HEK293 (cell line): ENCODE measurements at regions not wholly inside any gene's neighbourhood (a gene's known extent, or its start where the extent isn't known, plus 50 kb on each side); places are given as distances from the start of the nearest gene placed in this dataset.

ENCODE experiments used
- CTCF ChIA-PET: fragments of 350-600 bp; formaldehyde crosslinking; extraction: SDS; loops from one replicate; lab custom pipeline; 2021; ENCODE audit warnings: antibody characterized with exemption; lab: Yijun Ruan, JAX
- POLR2A ChIA-PET: fragments of 300-600 bp; formaldehyde crosslinking; extraction: SDS; loops from one replicate; lab custom pipeline; 2020; ENCODE audit warnings: antibody characterized with exemption, inconsistent platforms; lab: Yijun Ruan, JAX
- H3K27ac ChIP-seq: fragments of 200-500 bp; sonication (Bioruptor generic); 2 replicates; pipeline ENCODE4 v1.5.1; 2014; ENCODE audit warnings: low read depth, low read length, control low read depth, inconsistent platforms; ENCODE audit errors: extremely low read depth
- H3K36me3 ChIP-seq, 2 experiments: fragments of 200-500 bp in 1 of 2; sonication (Bioruptor generic) in 1 of 2; 1 replicate in 1 of 2; 2 replicates in 1 of 2; pipeline ENCODE4 v1.5.1; 2014 to 2017; ENCODE audit warnings: inconsistent platforms in 2 of 2, low read length in 2 of 2; ENCODE audit not compliant: control insufficient read depth in 2 of 2, insufficient read depth in 1 of 2
- H3K4me1 ChIP-seq: fragments of 200-500 bp; sonication (Bioruptor generic); 2 replicates; pipeline ENCODE4 v1.5.1; 2014; ENCODE audit warnings: mild to moderate bottlenecking, low read length, inconsistent platforms; ENCODE audit not compliant: control insufficient read depth, insufficient read depth
- H3K4me3 ChIP-seq: 2 replicates; pipeline ENCODE4 v1.5.1; 2011; ENCODE audit warnings: low read depth, mild to moderate bottlenecking, control low read depth, low read length, moderate library complexity
- H3K9me3 ChIP-seq: fragments of 200-500 bp; sonication (Bioruptor generic); 2 replicates; pipeline ENCODE4 v1.5.1; 2014; ENCODE audit warnings: low read depth, low read length, inconsistent platforms; ENCODE audit not compliant: control insufficient read depth, insufficient read depth
- BCL11A ChIP-seq: fragments of 450-650 bp; formaldehyde crosslinking; IDR thresholded peaks from 2 replicates; pipeline ENCODE4 v1.5.1; 2016; ENCODE audit warnings: low read depth, missing biosample characterization, missing genetic modification characterization
- CTCF ChIP-seq: fragments of 450-650 bp; formaldehyde crosslinking; IDR thresholded peaks from 2 replicates; pipeline ENCODE4 v1.5.1; 2016; ENCODE audit warnings: missing biosample characterization, missing genetic modification characterization
- TSHZ1 ChIP-seq: fragments of 450-650 bp; formaldehyde crosslinking; IDR thresholded peaks from 2 replicates; pipeline ENCODE4 v1.5.1; 2016; ENCODE audit warnings: missing biosample characterization, missing genetic modification characterization, borderline replicate concordance
- ZBTB11 ChIP-seq: fragments of 450-650 bp; formaldehyde crosslinking; conservative IDR thresholded peaks from 2 replicates; pipeline ENCODE4 v1.5.1; 2016; ENCODE audit warnings: low read depth, missing biosample characterization, missing genetic modification characterization
- ZBTB20 ChIP-seq: fragments of 450-650 bp; formaldehyde crosslinking; IDR thresholded peaks from 2 replicates; pipeline ENCODE4 v1.5.1; 2016; ENCODE audit warnings: missing biosample characterization, missing genetic modification characterization
- ZBTB48 ChIP-seq: fragments of 450-650 bp; formaldehyde crosslinking; IDR thresholded peaks from 2 replicates; pipeline ENCODE4 v1.5.1; 2016; ENCODE audit warnings: missing biosample characterization, missing genetic modification characterization
- ZFP41 ChIP-seq: fragments of 450-650 bp; formaldehyde crosslinking; IDR thresholded peaks from 2 replicates; pipeline ENCODE4 v1.5.1; 2016; ENCODE audit warnings: missing biosample characterization, missing genetic modification characterization, borderline replicate concordance
- ZFP69B ChIP-seq: fragments of 450-650 bp; formaldehyde crosslinking; IDR thresholded peaks from 2 replicates; pipeline ENCODE4 v1.5.1; 2016; ENCODE audit warnings: missing biosample characterization, missing genetic modification characterization
- ZNF140 ChIP-seq: fragments of 450-650 bp; formaldehyde crosslinking; IDR thresholded peaks from 2 replicates; pipeline ENCODE4 v1.5.1; 2016; ENCODE audit warnings: missing biosample characterization, missing genetic modification characterization
- ZNF146 ChIP-seq: fragments of 450-650 bp; formaldehyde crosslinking; IDR thresholded peaks from 2 replicates; pipeline ENCODE4 v1.5.1; 2016; ENCODE audit warnings: missing biosample characterization, missing genetic modification characterization
- ZNF157 ChIP-seq: fragments of 450-650 bp; formaldehyde crosslinking; IDR thresholded peaks from 2 replicates; pipeline ENCODE4 v1.5.1; 2016; ENCODE audit warnings: missing biosample characterization, missing genetic modification characterization
- ZNF175 ChIP-seq: fragments of 450-650 bp; formaldehyde crosslinking; IDR thresholded peaks from 2 replicates; pipeline ENCODE4 v1.5.1; 2016; ENCODE audit warnings: missing biosample characterization, missing genetic modification characterization
- ZNF292 ChIP-seq: fragments of 450-650 bp; formaldehyde crosslinking; IDR thresholded peaks from 2 replicates; pipeline ENCODE4 v1.5.1; 2016; ENCODE audit warnings: low read depth, missing biosample characterization, missing genetic modification characterization, borderline replicate concordance
- ZNF37A ChIP-seq: fragments of 450-650 bp; IDR thresholded peaks from 2 replicates; pipeline ENCODE4 v1.5.1; 2018; ENCODE audit warnings: missing biosample characterization, missing genetic modification characterization
- ZNF416 ChIP-seq: fragments of 450-650 bp; formaldehyde crosslinking; IDR thresholded peaks from 2 replicates; pipeline ENCODE4 v1.5.1; 2016; ENCODE audit warnings: missing biosample characterization, missing genetic modification characterization
- ZNF449 ChIP-seq: fragments of 450-650 bp; formaldehyde crosslinking; IDR thresholded peaks from 2 replicates; pipeline ENCODE4 v1.5.1; 2017; ENCODE audit warnings: missing biosample characterization, mild to moderate bottlenecking, missing genetic modification characterization, moderate library complexity
- ZNF530 ChIP-seq: fragments of 450-650 bp; formaldehyde crosslinking; IDR thresholded peaks from 2 replicates; pipeline ENCODE4 v1.5.1; 2016; ENCODE audit warnings: low read depth, missing biosample characterization, missing genetic modification characterization
- ZNF596 ChIP-seq: fragments of 450-650 bp; IDR thresholded peaks from 2 replicates; pipeline ENCODE4 v1.5.0; 2018; ENCODE audit warnings: missing biosample characterization, mild to moderate bottlenecking, missing genetic modification characterization, moderate library complexity
- ZNF624 ChIP-seq: fragments of 450-650 bp; formaldehyde crosslinking; IDR thresholded peaks from 2 replicates; pipeline ENCODE4 v1.5.1; 2017; ENCODE audit warnings: missing biosample characterization, missing genetic modification characterization
- ZNF670 ChIP-seq: fragments of 450-650 bp; formaldehyde crosslinking; IDR thresholded peaks from 2 replicates; pipeline ENCODE4 v1.5.1; 2016; ENCODE audit warnings: missing biosample characterization, missing genetic modification characterization, low read depth
- ZNF677 ChIP-seq: fragments of 450-650 bp; IDR thresholded peaks from 2 replicates; pipeline ENCODE4 v1.5.0; 2018; ENCODE audit warnings: missing biosample characterization, mild to moderate bottlenecking, missing genetic modification characterization, moderate library complexity
- ZNF837 ChIP-seq: fragments of 450-650 bp; formaldehyde crosslinking; IDR thresholded peaks from 2 replicates; pipeline ENCODE4 v1.5.1; 2016; ENCODE audit warnings: missing biosample characterization, missing genetic modification characterization
- ZSCAN5A ChIP-seq: fragments of 450-650 bp; formaldehyde crosslinking; IDR thresholded peaks from 2 replicates; pipeline ENCODE4 v1.5.1; 2016; ENCODE audit warnings: missing biosample characterization, missing genetic modification characterization

GRCh38 chr4:62161446-62161845 lies 961.3 kb downstream of the ADGRL3 start:
- Histone ChIP-seq H3K36me3 (no peaks in the 10 kb centered on the region), H3K27ac (no peak overlapping the region), H3K4me3 (no peak overlapping the region), H3K9me3 (no peaks in the 10 kb centered on the region), H3K4me1 (no peaks in the 10 kb centered on the region)
- CTCF ChIA-PET, result no interaction called here
- POLR2A ChIA-PET, result no interaction called here
- TF ChIP-seq ZNF416 (tag by site-specific recombination), result no peak
- TF ChIP-seq ZNF175 (tag by site-specific recombination), result no peak
- TF ChIP-seq ZNF596 (tag by site-specific recombination), result no peak

GRCh38 chr4:62159876-62160275 lies 959.8 kb downstream of the ADGRL3 start:
- CTCF ChIA-PET, result no interaction called here
- no peaks in the 10 kb centered on the region for H3K9me3 ChIP-seq
- H3K36me3 ChIP-seq, result no peaks in the 10 kb centered on the region
- TF ChIP-seq ZNF292 (tag by site-specific recombination), result no peak
- no peak for TF ChIP-seq ZNF837 (tag by site-specific recombination)
- no peak for TF ChIP-seq TSHZ1
- TF ChIP-seq ZFP41, result no peak
- no peak for TF ChIP-seq ZNF37A
- no peak for TF ChIP-seq BCL11A (tag by site-specific recombination)
- TF ChIP-seq ZFP69B, result no peak
- TF ChIP-seq ZNF146 (tag by site-specific recombination), result no peak
- TF ChIP-seq ZBTB48, result no peak
- no peak for TF ChIP-seq ZNF670 (tag by site-specific recombination)
- TF ChIP-seq CTCF (tag by site-specific recombination), result no peak
- TF ChIP-seq ZNF157 (tag by site-specific recombination), result no peak
- no peak for TF ChIP-seq ZNF140
- TF ChIP-seq ZSCAN5A (tag by site-specific recombination), result no peak
- TF ChIP-seq ZBTB11 (tag by site-specific recombination), result no peak
- TF ChIP-seq ZBTB20 (tag by site-specific recombination), result no peak
- TF ChIP-seq ZNF677, result no peak
- no peak for TF ChIP-seq ZNF624 (tag by site-specific recombination)
- no peak for TF ChIP-seq ZNF449 (tag by site-specific recombination)
- no peak for TF ChIP-seq ZNF530
- no peak overlapping the region for H3K27ac ChIP-seq
- POLR2A ChIA-PET, result no interaction called here
- no peak overlapping the region for H3K4me3 ChIP-seq
- no peaks in the 10 kb centered on the region for H3K4me1 ChIP-seq
